K562 (cell line): ENCODE measurements at regions not wholly inside any gene's neighbourhood (a gene's known extent, or its start where the extent isn't known, plus 50 kb on each side); places are given as distances from the start of the nearest gene placed in this dataset.

Source experiments
- ARID3A ChIP-seq: IDR thresholded peaks from 2 replicates; pipeline ENCODE4 v1.6.1; 2012; ENCODE audit warnings: low read depth, low read length, improper control_type of control experiment, borderline replicate concordance
- CXXC5 ChIP-seq: fragments of 250-450 bp; sonication (Bioruptor Pico); IDR thresholded peaks from 2 replicates; pipeline ENCODE4 v1.8.0; 2022; ENCODE audit warnings: inconsistent platforms, mild to moderate bottlenecking, moderate library complexity
- DPF2 ChIP-seq: fragments of 450-650 bp; IDR thresholded peaks from 2 replicates; pipeline ENCODE4 v1.6.1; 2016
- EZH2 ChIP-seq: IDR thresholded peaks from 2 replicates; pipeline ENCODE4 v1.6.1; 2012; ENCODE audit warnings: low read depth, mild to moderate bottlenecking, inconsistent platforms, low read length, borderline replicate concordance
- GABPB2 ChIP-seq: fragments of 250-450 bp; sonication (Bioruptor Pico); conservative IDR thresholded peaks from 2 replicates; pipeline ENCODE4 v1.5.1; 2021; ENCODE audit warnings: mild to moderate bottlenecking
- GATAD2A ChIP-seq: fragments of 450-650 bp; IDR thresholded peaks from 2 replicates; pipeline ENCODE4 v1.6.1; 2017
- KAT7 ChIP-seq: sonication (generic); formaldehyde crosslinking; IDR thresholded peaks from 2 replicates; pipeline ENCODE4 v1.8.0; 2022; ENCODE audit warnings: missing genetic modification reagents, mild to moderate bottlenecking, borderline replicate concordance
- KHSRP ChIP-seq: fragments of 450-650 bp; IDR thresholded peaks from 2 replicates; pipeline ENCODE4 v1.6.1; 2017
- KLF1 ChIP-seq: fragments of 450-650 bp; IDR thresholded peaks from 2 replicates; pipeline ENCODE4 v1.6.1; 2016; ENCODE audit warnings: missing genetic modification characterization, missing compliant biosample characterization
- KLF10 ChIP-seq: fragments of 250-450 bp; sonication (Bioruptor Pico); IDR thresholded peaks from 2 replicates; pipeline ENCODE4 v1.6.1; 2021; ENCODE audit warnings: matching md5 sums
- MCM3 ChIP-seq: fragments of 450-650 bp; IDR thresholded peaks from 2 replicates; pipeline ENCODE4 v1.6.1; 2016
- NFE2 ChIP-seq: IDR thresholded peaks from 2 replicates; pipeline ENCODE4 v1.6.1; 2014; ENCODE audit warnings: antibody characterized with exemption, low read depth
- POU5F1 ChIP-seq: fragments of 150-350 bp; IDR thresholded peaks from 2 replicates; pipeline ENCODE4 v1.6.1; 2014; ENCODE audit warnings: borderline replicate concordance, low read length, low read depth, mild to moderate bottlenecking; ENCODE audit not compliant: partially characterized antibody
- PYGO2 ChIP-seq: fragments of 450-650 bp; IDR thresholded peaks from 2 replicates; pipeline ENCODE4 v1.6.1; 2016; ENCODE audit warnings: mild to moderate bottlenecking, missing genetic modification characterization, moderate library complexity, missing compliant biosample characterization
- RFX5 ChIP-seq: IDR thresholded peaks from 2 replicates; pipeline ENCODE4 v1.6.1; 2011; ENCODE audit warnings: low read depth, mild to moderate bottlenecking, improper control_type of control experiment, low read length
- SMARCB1 ChIP-seq: IDR thresholded peaks from 2 replicates; pipeline ENCODE4 v1.6.1; 2011; ENCODE audit warnings: improper control_type of control experiment, low read depth; ENCODE audit not compliant: insufficient read length
- TAF7 ChIP-seq: fragments of 450-650 bp; IDR thresholded peaks from 2 replicates; pipeline ENCODE4 v1.6.1; 2016; ENCODE audit warnings: missing genetic modification characterization, missing compliant biosample characterization
- TEAD1 ChIP-seq, 2 experiments: fragments of 450-650 bp in 1 of 2; sonication (generic) in 1 of 2; formaldehyde crosslinking; IDR thresholded peaks; 2 replicates each; pipeline versions ENCODE4 v1.4.0 to v1.8.0; 2020 to 2022; ENCODE audit warnings: mild to moderate bottlenecking in 2 of 2, missing genetic modification reagents in 1 of 2
- ZC3H11A ChIP-seq: IDR thresholded peaks from 2 replicates; pipeline ENCODE4 v1.6.1; 2012; ENCODE audit warnings: low read depth, low read length, improper control_type of control experiment
- ZNF407 ChIP-seq: fragments of 450-650 bp; IDR thresholded peaks from 2 replicates; pipeline ENCODE4 v1.6.1; 2016; ENCODE audit warnings: low read depth
- ZNF431 ChIP-seq: sonication (generic); formaldehyde crosslinking; IDR thresholded peaks from 2 replicates; pipeline ENCODE4 v1.8.0; 2022; ENCODE audit warnings: mild to moderate bottlenecking, missing genetic modification reagents
- ZNF507 ChIP-seq: conservative IDR thresholded peaks from 2 replicates; pipeline ENCODE4 v1.6.1; 2017; ENCODE audit warnings: missing genetic modification characterization, missing compliant biosample characterization
- ZNF77 ChIP-seq: fragments of 250-450 bp; sonication (Bioruptor Pico); IDR thresholded peaks from 2 replicates; pipeline ENCODE4 v1.5.0; 2020

GRCh38 chr9:124110307-124110915, 98.8 kb downstream of the LHX2 start (continued):
- TF ChIP-seq ZNF407: no peak
- TF ChIP-seq MCM3: no peak
- TF ChIP-seq RFX5: no peak
- peak; percentile 87 for TF ChIP-seq CXXC5
- TF ChIP-seq SMARCB1: no peak
- TF ChIP-seq KHSRP: no peak
- no peak for TF ChIP-seq NFE2
- TF ChIP-seq ZC3H11A: no peak
- TF ChIP-seq EZH2: no peak
- no peak for TF ChIP-seq ZNF507 (tag)
- TF ChIP-seq GABPB2 (CRISPR knock-in tag): no peak
- TF ChIP-seq PYGO2: peak; percentile 66; the same call in 1 of the 2 replicates
- TF ChIP-seq KLF10 (CRISPR knock-in tag): no peak
- TF ChIP-seq KAT7 (CRISPR knock-in tag): peak; percentile 98
- no peak for TF ChIP-seq KLF1 (tag)
- TF ChIP-seq GATAD2A: no peak
- no peak for TF ChIP-seq ARID3A
- peak; percentile 19; the same call in 1 of the 2 replicates for TF ChIP-seq TAF7 (tag)
- TF ChIP-seq TEAD1 (CRISPR knock-in tag; IDR thresholded peaks at IDR 0.05): peak; percentile 85 to 98
- peak; percentile 93 for TF ChIP-seq ZNF431
- TF ChIP-seq DPF2: no peak
- no peak for TF ChIP-seq ZNF77 (CRISPR knock-in tag)
- no peak for TF ChIP-seq POU5F1
